Suprapubic skin (tissue), 3 donors: ENCODE measurements at regions not wholly inside any gene's neighbourhood (a gene's known extent, or its start where the extent isn't known, plus 50 kb on each side); places are given as distances from the start of the nearest gene placed in this dataset.

Experiments
- CTCF ChIP-seq, 2 donors: fragments of 200-600 bp in 1 of 2; fragments of 450-650 bp in 1 of 2; sonication (generic) in 1 of 2; IDR thresholded peaks; one replicate each; pipeline ENCODE4 v1.5.1; 2016 to 2019; ENCODE audit warnings: antibody characterized with exemption in 2 of 2, mild to moderate bottlenecking in 1 of 2, moderate library complexity in 1 of 2
- POLR2A ChIP-seq, 2 donors: fragments of 450-650 bp; IDR thresholded peaks; one replicate each; pipeline ENCODE4 v1.6.1; 2017; ENCODE audit warnings: antibody characterized with exemption in 2 of 2, mild to moderate bottlenecking in 2 of 2, moderate library complexity in 2 of 2

- TF ChIP-seq POLR2A (IDR thresholded peaks at IDR 0.05) (no peak), CTCF (IDR thresholded peaks at IDR 0.05) (no peak)
Measured at GRCh38 chr18:78857314-78858150, 122.1 kb upstream of the SALL3 start.
